AG20443 (cell line): ENCODE measurements at regions not wholly inside any gene's neighbourhood (a gene's known extent, or its start where the extent isn't known, plus 50 kb on each side); places are given as distances from the start of the nearest gene placed in this dataset.

ENCODE experiments used
- DNase-seq: peaks from one replicate; pipeline ENCODE4 v3.0.0; 2012; ENCODE audit warnings: low spot score, mixed read lengths

DNA sequence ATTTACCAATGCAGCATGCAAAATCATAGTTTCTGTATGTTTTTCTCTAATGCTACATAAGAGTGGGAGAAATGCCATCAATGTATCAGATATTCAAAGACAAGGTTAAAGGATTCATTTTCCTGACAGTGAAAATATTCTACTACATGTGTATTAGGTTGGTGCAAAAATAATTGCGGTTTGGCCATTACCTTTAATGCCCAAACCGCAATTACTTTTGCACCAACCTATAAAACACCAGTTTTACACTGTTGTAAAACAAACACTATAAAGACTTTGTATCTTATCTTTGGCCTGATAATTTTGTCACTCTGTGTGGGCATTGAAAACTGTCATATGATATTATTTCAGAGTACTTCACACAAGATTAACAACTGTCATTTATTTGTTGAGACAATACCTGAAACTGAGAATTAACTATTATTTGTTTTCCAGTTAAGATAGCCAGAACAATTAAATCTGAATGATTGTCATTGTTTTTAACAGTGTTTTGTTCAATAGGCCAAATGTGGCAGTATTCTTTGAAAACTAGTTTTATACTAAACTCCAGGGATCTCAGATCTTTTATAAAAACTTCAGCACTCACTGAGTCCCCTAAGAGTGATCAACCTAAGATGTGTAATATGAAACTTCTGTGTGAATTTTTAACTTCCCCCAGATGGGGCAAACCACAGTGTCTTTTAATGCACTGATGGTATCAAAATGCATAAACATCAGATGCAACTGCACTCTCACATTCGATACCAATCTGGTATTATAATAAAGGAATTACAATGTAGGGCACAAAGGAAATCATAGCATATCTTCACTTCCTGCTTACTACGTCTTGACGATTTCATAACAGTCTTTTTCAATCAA is 53.8 kb upstream of the FBN2 start:
- DNase-seq: no peak

DNA sequence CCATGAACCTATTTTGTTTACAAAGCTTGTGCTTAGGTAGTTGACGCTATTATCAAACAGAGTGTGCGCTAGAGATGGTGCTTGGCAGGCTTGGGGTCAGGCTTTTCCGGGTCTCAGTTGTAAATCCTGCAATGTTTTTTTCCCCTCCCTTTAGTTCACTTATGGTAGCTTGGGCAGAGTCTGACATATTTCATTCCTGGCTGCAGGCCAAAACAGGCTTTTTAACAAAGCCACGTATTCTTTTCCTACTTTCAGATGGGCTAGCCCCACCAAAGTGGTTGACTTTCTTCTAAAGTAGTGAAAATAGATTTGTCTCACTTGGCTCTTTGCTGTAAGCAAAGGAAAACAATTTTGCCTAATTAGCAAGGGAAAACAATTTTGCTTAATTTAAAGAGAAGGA is 58.0 kb upstream of the FBN2 start:
- DNase-seq: no peak

DNA sequence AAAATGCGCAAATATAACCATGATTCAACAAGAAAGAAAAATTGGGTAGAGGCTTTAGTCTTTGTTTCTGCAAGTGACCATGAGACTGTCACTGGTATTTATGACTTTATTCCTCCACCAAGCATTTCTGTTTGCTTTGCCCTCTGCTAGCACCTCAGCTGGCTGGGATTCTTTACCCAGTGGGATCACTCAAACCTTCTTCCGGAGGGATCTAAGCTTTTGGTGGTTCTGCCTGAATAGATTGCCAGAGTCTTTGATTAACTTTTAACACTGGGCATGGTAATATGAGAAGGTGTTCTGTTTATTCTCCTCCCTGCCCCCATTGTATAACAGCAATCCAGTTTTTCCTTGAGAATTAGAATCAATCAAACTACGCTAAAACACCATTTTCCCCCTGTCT is 59.1 kb upstream of the FBN2 start:
- DNase-seq: no peak

DNA sequence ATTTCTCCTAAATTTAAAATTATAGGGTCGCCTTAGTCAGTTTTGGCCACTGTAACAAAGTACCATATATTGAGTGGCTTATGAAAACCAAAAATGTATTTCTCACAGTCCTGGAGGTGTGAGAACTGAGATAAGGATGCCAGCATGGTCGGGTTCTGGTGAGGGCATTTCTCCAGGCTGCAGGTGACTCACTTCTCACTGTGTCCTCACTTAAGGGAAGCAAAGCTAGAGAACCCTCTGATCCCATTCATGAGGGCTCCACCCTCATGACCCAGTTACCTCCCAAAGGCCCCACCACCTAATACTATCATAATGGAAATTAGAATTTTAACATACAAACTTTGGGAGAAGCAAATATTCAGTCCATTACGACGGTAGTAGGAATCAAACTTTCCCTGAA is 75.1 kb upstream of the FBN2 start:
- no peak for DNase-seq

DNA sequence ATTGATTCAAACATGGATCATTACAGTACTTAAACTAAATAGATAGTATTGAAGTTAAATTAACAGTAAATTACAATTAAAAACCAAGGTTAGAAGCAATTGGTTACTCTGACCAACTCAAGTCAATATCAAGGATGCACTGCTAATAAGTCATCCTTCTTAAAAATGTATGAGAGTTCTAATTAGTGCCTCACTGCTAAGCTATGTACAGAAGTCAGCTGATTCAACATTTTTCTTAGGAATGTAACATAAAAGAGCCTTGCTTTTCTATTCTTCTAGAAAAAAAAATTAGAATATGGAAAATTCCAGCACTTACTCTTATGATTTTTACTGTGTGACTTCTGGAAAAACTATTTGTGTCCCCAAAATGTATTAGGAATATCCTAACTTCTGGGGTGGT is 75.7 kb upstream of the FBN2 start:
- DNase-seq: no peak

DNA sequence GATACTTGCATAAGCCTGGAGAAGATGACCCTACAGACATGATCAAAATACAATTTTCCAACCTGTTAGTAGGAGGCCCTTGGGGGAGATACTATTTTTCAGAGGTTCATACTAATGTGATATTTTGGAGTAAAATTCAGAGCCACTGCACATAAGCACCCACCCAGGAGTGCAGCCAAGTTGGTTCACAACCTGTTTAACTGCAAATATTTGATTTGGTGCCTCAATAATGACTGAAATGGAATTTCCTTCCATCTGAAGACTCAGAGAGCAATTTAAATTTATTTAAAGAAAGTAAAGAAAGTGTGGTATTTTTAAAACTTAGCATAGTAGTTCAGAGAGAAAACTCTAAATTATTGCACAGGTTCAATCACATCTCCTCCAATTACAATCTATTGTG is 77.5 kb upstream of the FBN2 start:
- no peak for DNase-seq

DNA sequence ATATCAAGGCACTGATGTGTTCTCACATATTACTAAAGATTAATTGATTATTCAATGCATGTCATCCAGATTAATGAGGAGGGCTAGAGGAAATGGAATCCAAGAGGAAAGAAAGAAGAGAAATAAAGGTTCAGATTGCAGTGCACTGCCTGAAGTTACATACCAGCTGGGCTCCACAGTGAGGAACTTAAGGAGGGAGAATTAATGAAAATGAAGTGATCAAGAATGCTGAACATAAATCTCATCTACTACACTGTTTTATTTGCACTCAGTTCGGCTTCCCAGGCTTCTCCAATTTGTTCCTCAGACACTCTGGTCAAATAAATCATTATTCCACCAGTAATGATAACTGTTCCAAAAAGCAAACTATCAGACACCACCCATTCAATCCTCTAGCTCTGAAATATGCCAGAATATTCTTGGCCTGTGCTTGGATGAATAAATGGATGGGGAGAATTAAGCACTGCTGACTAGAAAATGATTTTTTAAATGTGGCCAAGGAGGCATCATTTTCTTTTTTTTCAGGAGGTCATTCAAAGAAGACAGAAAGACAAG is 88.6 kb upstream of the FBN2 start:
- DNase-seq: no peak

DNA sequence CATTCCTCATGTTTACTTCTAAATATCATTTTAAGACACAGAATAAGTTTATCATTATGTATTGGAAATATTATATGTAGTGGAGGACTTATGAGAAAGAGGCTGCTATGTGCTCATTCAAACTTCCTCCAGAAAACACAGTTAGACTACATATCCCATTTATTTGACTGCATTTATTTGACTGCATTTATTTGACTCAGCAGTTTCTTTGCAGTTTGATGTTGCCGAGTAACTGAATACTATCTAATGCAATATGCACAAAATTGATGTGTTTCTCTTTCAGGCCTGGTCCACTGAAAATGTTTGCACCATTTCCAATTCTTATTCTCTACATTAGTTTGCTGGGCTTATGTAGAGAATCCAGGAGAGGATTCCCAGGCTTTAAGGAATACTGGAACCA is 89.9 kb upstream of the FBN2 start:
- no peak for DNase-seq

DNA sequence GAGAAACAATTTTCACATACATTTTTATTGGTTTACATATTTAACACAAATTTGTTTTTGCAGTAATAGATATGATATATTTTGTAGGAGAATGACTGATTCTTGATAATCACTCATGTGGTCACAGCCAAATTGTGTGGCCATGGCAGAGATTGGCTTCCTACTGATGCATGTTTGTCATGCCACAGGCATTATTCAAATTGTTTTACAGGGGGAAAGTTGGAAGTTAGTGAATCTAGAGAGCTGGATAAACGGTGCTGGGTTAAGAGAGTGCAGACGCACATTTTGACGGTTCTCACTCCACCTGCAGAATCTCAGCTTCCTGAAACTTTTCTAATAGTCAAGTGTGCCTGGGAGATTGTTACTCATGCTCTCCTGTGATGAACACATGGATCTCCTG is 91.1 kb upstream of the FBN2 start:
- DNase-seq: no peak

DNA sequence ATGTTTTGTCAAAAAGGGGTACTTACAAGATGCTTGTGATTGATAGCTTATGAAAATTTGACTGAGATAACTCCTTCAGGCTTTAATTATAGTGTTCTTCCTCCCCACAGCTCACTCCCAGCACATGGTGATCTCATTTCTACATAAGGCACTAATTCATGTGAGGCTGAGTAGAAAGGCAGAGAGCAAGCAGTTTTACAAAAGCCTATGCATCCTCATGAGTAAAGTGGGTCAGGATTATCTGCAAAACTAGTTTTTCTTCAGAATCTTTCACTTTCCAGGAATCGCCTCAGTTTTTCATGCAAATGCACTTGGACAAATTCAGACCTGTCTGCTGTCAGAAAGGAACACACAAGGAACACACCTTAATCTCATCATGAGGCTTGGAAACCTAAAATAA is 92.1 kb upstream of the FBN2 start:
- DNase-seq: no peak

DNA sequence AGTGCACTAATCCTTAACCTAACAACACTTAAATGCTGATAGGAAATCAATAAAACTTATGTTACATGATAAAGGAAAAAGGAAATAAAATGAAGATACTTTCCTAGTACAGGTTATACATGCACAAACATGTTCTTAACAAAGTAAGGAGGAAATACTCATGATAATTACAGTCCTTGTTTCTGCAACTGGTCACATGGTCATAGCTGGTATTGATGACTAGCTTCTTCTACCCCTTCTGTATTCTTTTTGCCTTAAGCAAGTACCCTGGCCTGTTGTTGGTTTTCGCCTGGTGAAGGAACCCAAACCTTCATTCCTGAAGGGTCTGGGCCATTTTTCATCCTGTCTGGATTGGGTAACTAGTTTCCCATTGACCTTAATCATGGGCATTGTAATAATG is 93.7 kb upstream of the FBN2 start:
- no peak for DNase-seq

DNA sequence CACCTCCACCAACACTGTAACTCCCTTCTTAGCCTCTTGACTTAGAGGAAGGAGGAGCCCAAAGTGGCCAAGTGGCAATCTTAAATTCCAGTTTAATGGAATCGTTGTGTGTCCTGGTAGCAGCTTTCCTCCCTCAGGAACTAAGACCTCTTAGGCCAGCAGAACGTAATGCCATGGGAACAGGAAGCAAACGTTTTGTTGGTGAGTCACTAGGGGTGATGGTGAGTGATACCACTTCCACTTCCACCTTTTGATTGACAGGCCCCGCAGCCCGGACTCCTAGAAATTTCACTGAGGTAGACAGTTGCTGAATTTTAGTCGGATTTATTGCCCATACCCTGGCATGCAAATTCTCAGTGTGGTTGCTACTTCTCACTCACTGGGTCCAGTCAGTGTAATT is 94.2 kb upstream of the FBN2 start:
- DNase-seq: no peak

DNA sequence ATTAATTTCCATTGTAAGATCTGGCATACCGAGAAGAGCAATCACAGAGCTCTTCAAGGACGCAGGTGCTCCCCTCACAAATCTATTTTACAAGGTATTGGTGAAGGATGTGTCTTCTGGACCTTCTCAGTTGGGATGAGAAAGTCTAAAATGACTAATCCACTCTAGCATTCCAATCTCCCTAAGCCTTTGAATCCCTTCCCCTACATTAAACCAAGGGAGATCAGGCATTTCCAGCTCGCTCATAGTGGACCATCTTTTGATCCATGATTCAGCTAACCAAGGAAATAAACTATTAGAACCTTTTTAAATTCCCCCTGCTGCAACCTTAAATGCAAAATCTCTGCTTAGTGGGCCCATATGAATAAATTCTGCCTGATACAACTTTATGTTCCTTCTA is 95.9 kb upstream of the FBN2 start:
- no peak for DNase-seq

DNA sequence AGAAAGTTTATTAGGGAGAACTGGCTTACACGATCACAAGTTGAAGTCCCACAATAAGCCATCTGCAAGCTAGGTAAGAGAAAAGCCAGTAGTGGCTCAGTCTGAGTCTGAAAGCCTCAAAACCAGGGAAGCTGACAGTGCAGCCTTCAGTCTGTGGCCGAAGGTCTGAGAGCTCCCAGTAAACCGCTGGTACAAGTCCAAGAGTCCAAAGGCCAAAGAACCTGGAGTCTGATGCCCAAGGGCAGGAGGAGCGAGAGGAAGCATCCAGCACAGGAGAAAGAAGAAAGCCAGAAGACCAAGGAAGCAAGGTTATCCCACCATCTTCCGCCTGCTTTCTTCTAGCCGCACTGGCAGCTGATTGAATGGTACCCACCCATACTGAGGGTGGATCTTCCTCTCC is 97.3 kb upstream of the FBN2 start:
- DNase-seq: no peak

DNA sequence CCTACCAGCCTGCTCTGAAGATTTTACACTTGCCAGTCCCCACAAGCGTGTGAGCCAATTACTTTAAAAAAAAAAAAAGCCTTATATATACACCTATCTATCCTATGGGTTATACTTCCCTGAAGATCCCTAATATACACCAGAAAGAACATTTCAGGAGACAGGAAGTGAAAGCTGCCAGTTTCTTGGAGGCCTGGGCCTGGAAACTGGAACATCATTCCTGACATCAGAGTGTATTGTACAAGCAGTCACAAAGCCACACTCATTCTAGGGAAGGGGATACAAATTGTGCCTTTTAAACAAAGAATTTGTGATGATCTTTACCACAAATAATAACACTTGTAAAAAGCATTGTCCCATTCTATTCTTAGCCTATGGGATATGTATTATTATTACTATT is 98.3 kb upstream of the FBN2 start:
- no peak for DNase-seq

DNA sequence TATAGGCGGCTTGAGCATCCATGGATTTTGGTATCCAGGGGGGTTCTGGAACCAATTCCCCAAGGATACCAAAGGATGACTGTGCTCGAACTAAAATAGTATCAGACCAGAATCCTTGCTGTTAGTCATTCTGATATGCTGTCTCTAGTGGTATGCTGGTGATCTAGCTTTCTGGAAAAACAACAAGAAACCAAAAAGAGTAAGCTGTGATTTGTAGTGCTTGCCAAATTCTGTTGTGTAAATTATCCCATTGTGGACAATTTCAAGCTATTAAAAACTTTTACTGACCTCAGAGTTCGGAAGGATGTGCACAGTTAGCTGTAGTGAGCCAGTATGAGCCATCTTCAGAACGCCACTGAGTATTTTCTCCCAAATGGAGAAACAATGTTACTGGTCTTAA is 99.0 kb upstream of the FBN2 start:
- no peak for DNase-seq

DNA sequence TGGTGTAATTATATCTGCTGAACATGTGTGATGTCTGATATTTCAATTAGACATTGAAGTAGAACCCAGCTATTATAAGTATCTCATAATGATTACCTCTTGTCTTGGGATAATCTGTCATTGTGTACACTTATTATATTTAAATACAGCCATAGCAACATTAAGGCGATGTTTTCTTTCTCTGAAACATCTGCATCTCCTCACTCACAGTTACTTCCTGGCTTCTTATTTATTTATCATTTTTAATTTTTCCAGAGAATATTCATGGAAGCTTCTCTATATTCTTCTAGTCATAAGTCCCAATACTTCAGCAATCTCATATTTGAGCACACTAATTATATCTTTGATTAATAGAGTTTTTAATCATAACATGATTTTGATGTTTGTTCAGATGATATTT is 103.8 kb upstream of the FBN2 start:
- no peak for DNase-seq

DNA sequence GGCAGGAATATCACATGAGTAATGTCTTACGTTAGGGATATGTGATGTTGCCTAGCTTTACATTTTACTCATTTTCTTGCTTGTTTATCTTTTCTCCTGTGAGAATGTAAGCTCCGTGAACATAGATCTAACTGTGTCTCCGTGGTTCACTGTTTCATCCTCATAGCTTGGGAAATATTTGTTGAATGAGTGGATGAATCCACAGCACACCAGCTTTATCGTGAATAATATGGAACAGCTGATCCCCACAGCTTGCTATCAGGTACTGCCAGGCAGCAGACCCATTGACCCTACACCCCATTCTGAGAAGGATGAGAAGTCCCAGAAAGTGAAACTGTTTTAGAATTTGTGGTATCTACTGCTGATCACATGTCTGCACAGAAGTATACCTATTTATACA is 106.8 kb upstream of the FBN2 start:
- no peak for DNase-seq

DNA sequence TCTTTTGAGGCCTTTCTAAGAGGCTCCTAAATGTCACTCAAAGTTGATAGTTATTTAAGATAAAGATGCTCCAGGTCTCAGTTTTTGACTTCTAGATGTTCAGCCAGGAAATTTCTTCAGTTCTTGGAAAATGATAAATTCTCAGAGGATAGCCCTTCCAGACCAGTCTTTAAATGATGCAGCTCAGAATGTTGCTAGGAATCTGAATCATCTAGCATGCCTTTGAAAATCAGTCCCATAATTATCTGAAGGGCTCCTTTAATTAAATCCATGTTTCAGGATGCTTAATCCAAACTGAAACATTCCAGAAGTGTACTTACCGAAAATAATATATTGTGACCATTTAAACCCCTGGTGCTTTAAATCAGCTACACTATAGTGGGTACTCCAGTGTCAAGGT is 107.5 kb upstream of the FBN2 start:
- DNase-seq: no peak

DNA sequence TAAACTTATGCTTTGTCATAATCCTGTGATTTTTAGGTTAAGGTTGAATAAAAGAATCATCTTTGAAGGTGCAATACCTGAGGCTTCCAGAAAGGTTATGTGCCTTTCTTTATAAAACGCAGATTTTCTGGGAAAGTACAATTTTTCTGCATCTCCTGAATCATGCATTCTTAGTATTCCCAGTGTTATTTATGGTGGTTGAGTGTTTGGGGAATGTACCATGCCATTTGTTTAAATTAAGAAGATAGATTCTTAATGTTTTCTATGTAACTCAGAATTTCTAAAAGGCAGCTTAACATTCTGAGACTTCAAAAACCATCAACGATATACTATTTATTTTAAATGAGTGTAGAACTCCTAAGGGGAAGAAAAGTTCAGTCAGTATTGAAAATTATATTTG is 108.1 kb upstream of the FBN2 start:
- no peak for DNase-seq

DNA sequence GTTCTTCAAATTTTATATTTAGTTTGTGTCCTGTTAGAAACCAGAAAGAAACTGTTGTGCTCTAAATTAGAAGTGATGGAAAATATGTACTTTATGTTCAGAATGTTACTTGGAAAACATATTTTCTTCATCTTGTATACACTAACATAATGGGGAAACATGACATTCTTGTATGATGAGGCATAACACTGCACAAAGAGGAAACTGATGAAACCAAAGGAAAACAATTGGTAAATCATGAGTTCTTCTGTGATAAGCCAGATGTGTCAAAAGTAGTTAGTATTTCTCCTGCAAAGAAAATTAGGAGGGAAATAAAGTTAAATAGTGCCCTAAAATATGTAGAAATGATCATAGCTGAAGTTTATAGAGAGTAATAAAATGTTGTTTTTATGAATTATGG is 111.1 kb upstream of the FBN2 start:
- DNase-seq: no peak

DNA sequence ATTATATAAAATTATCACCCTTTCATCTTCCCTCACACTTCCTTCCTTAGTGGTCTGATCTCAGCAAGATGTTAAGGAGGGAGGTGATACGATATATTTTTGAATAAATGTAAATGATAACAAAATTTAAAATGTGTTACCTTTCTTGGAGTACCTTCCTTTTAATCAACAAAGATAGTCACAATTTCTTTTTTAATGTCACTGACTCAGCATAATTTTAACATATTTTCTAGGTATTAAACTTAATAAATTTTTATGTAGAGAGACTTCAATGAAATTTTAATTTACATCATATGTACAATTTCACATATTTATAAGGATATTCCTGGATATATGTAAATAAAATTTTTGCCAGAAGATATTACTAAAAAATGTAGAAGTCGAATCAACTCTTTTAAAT is 125.0 kb upstream of the FBN2 start:
- no peak for DNase-seq

DNA sequence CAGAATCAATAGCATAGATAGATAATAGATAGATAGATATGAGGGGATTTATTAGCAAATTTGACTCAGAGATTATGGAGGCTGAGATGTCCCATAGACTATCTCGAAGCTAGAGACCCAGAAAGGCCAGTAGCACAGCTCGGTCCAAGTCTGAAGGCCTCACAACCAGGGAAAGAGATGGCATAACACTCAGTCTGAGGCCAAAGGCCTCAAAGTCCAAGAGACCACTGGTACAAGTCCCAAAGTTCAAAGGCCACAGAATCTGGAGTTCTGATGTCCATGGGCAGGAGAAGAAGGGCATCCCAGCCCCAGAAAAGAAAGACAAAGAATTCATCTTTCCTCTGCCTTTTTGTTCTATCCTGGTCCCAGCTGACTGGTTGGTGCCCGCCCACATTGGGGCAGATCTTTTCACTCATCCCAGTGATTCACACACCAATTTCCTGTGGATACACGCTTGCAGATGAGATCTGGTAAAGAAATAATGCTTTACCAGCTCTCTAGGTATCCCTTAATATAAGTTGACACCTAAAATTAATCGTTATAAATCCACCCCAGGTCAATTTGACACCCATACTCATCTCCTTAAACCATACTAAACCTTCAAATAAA is 127.8 kb upstream of the FBN2 start:
- no peak for DNase-seq

DNA sequence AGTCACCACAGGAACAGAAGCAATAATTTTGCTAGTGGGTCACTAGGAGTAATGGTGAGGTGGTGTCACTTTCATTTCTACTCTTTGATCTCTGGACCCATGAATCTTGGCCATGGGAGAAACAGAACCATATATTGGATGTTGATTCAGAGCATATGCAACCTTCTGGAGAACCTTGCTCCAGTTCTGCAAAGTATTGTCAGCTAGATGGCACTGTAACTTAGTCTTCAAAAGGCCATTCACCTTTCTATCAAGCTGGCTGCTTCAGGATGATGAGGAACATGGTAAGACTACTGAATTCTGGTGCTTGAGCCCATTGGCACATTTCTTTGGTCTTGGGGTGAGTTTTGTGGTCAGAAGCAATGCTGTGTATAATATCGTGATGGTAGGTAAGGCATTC is 129.1 kb upstream of the FBN2 start:
- no peak for DNase-seq
